Umbilical cord (tissue), 1 donor: ENCODE measurements at regions not wholly inside any gene's neighbourhood (a gene's known extent, or its start where the extent isn't known, plus 50 kb on each side); places are given as distances from the start of the nearest gene placed in this dataset.

ENCODE experiments used
- DNase-seq: peaks from one replicate; pipeline ENCODE4 v3.0.0-alpha.2; 2015; ENCODE audit warnings: low spot score

- no peak for DNase-seq
Observed at GRCh38 chr7:124692425-124692824, 73.2 kb downstream of the GPR37 start.

- DNase-seq = no peak
Observed at GRCh38 chr7:124690840-124691239, 74.8 kb downstream of the GPR37 start.

GRCh38 chr7:124689931-124690330 lies 75.7 kb downstream of the GPR37 start:
- no peak for DNase-seq

- DNase-seq = no peak
Observed at GRCh38 chr7:124689523-124689922, 76.1 kb downstream of the GPR37 start.

GRCh38 chr7:124688991-124689390 lies 76.6 kb downstream of the GPR37 start:
- DNase-seq = no peak

GRCh38 chr7:124686543-124687171 lies 78.9 kb downstream of the GPR37 start:
- DNase-seq = peak; percentile 55

GRCh38 chr7:124681946-124682345 lies 83.6 kb downstream of the GPR37 start:
- DNase-seq = no peak

GRCh38 chr7:124680304-124680703 lies 85.3 kb downstream of the GPR37 start:
- DNase-seq = no peak

- DNase-seq = no peak
Observed at GRCh38 chr7:124679586-124680225, 85.9 kb downstream of the GPR37 start.

- DNase-seq = no peak
Observed at GRCh38 chr7:124679146-124679545, 86.4 kb downstream of the GPR37 start.

- no peak for DNase-seq
Observed at GRCh38 chr7:124674451-124674850, 91.1 kb downstream of the GPR37 start.

- DNase-seq = peak; percentile 5
Observed at GRCh38 chr7:124672011-124672410, 93.6 kb downstream of the GPR37 start.

- DNase-seq = peak; percentile 12
Observed at GRCh38 chr7:124667312-124668153, 98.1 kb downstream of the GPR37 start.

- no peak for DNase-seq
Observed at GRCh38 chr7:124662937-124663336, 102.7 kb downstream of the GPR37 start.

- no peak for DNase-seq
Observed at GRCh38 chr7:124662372-124662771, 103.2 kb downstream of the GPR37 start.

GRCh38 chr7:124655990-124656389 lies 109.6 kb downstream of the GPR37 start:
- DNase-seq = no peak

- DNase-seq = no peak
Observed at GRCh38 chr7:124652237-124652636, 113.4 kb downstream of the GPR37 start.

- no peak for DNase-seq
Observed at GRCh38 chr7:124651136-124651535, 114.5 kb downstream of the GPR37 start.

- DNase-seq = no peak
Observed at GRCh38 chr7:124649397-124650014, 116.1 kb downstream of the GPR37 start.

GRCh38 chr7:124647630-124648306 lies 117.8 kb downstream of the GPR37 start:
- no peak for DNase-seq

GRCh38 chr7:124645704-124646103 lies 119.9 kb downstream of the GPR37 start:
- no peak for DNase-seq
